ENCODE measurements at regions not wholly inside any gene's neighbourhood (a gene's known extent, or its start where the extent isn't known, plus 50 kb on each side); places are given as distances from the start of the nearest gene placed in this dataset.

GRCh38 chr5:1685066-1685465 is 114.6 kb downstream of the MRPL36 start:
- H3K27me3 ChIP-seq (ENCODE audit: control insufficient read depth, insufficient read depth, low read length): peaks cover 2% of the 10 kb centered on the region; the same call in 1 of the 2 replicates
- no peak overlapping the region for H3K9ac ChIP-seq (ENCODE audit: low read length)
- H3K9me3 ChIP-seq (ENCODE audit: control insufficient read depth, insufficient read depth, low read depth, low read length): peaks cover 5% of the 10 kb centered on the region; the same call in 1 of the 2 replicates
- no peak overlapping the region for H3K27ac ChIP-seq (ENCODE audit: low read depth, low read length)
- no peak overlapping the region for H3K4me3 ChIP-seq (ENCODE audit: low read depth, low read length)
- H3K4me1 ChIP-seq (ENCODE audit: control insufficient read depth, insufficient read depth, low read length): peaks cover 3% of the 10 kb centered on the region; the same call in 1 of the 2 replicates
- no peaks in the 10 kb centered on the region for H3K36me3 ChIP-seq (ENCODE audit: control insufficient read depth, insufficient read depth, low read length)

GRCh38 chr5:1681955-1682354 is 117.7 kb downstream of the MRPL36 start:
- Histone ChIP-seq H3K27me3 (ENCODE audit: control insufficient read depth, insufficient read depth, low read length) (peaks cover 2% of the 10 kb centered on the region; the same call in 1 of the 2 replicates), H3K4me1 (ENCODE audit: control insufficient read depth, insufficient read depth, low read length) (peaks cover 3% of the 10 kb centered on the region; the same call in 1 of the 2 replicates), H3K4me3 (ENCODE audit: low read depth, low read length) (no peak overlapping the region), H3K36me3 (ENCODE audit: control insufficient read depth, insufficient read depth, low read length) (no peaks in the 10 kb centered on the region), H3K9me3 (ENCODE audit: control insufficient read depth, insufficient read depth, low read depth, low read length) (no peaks in the 10 kb centered on the region; the same call in 1 of the 2 replicates), H3K9ac (ENCODE audit: low read length) (no peak overlapping the region), H3K27ac (ENCODE audit: low read depth, low read length) (no peak overlapping the region)

- Histone ChIP-seq H3K36me3 (ENCODE audit: control insufficient read depth, insufficient read depth, low read length) (no peaks in the 10 kb centered on the region), H3K9ac (ENCODE audit: low read length) (no peak overlapping the region), H3K27ac (ENCODE audit: low read depth, low read length) (no peak overlapping the region), H3K27me3 (ENCODE audit: control insufficient read depth, insufficient read depth, low read length) (peaks cover 24% of the 10 kb centered on the region), H3K4me3 (ENCODE audit: low read depth, low read length) (no peak overlapping the region), H3K9me3 (ENCODE audit: control insufficient read depth, insufficient read depth, low read depth, low read length) (no peaks in the 10 kb centered on the region), H3K4me1 (ENCODE audit: control insufficient read depth, insufficient read depth, low read length) (0 out of 2 replicates have a peak, but pooled peaks cover 6% of the 10 kb centered on the region)
Measured at GRCh38 chr5:1673042-1673677, 126.5 kb downstream of the MRPL36 start.

- no peaks in the 10 kb centered on the region for H3K36me3 ChIP-seq (ENCODE audit: control insufficient read depth, insufficient read depth, low read length)
- H3K4me3 ChIP-seq (ENCODE audit: low read depth, low read length): no peak overlapping the region
- H3K9ac ChIP-seq (ENCODE audit: low read length): no peak overlapping the region
- no peak overlapping the region for H3K27ac ChIP-seq (ENCODE audit: low read depth, low read length)
- H3K27me3 ChIP-seq (ENCODE audit: control insufficient read depth, insufficient read depth, low read length): peaks cover 31% of the 10 kb centered on the region
- H3K4me1 ChIP-seq (ENCODE audit: control insufficient read depth, insufficient read depth, low read length): 0 out of 2 replicates have a peak, but pooled peaks cover 12% of the 10 kb centered on the region
- no peaks in the 10 kb centered on the region for H3K9me3 ChIP-seq (ENCODE audit: control insufficient read depth, insufficient read depth, low read depth, low read length)
Measured at GRCh38 chr5:1672396-1672795, 127.2 kb downstream of the MRPL36 start.

GRCh38 chr5:1671351-1671750 is 128.3 kb downstream of the MRPL36 start:
- Histone ChIP-seq H3K9ac (ENCODE audit: low read length) (no peak overlapping the region), H3K4me1 (ENCODE audit: control insufficient read depth, insufficient read depth, low read length) (0 out of 2 replicates have a peak, but pooled peaks cover 12% of the 10 kb centered on the region), H3K27me3 (ENCODE audit: control insufficient read depth, insufficient read depth, low read length) (peaks cover 37% of the 10 kb centered on the region), H3K36me3 (ENCODE audit: control insufficient read depth, insufficient read depth, low read length) (no peaks in the 10 kb centered on the region), H3K27ac (ENCODE audit: low read depth, low read length) (no peak overlapping the region), H3K4me3 (ENCODE audit: low read depth, low read length) (no peak overlapping the region), H3K9me3 (ENCODE audit: control insufficient read depth, insufficient read depth, low read depth, low read length) (no peaks in the 10 kb centered on the region)

- Histone ChIP-seq H3K9me3 (ENCODE audit: control insufficient read depth, insufficient read depth, low read depth, low read length) (no peaks in the 10 kb centered on the region), H3K9ac (ENCODE audit: low read length) (no peak overlapping the region), H3K4me1 (ENCODE audit: control insufficient read depth, insufficient read depth, low read length) (0 out of 2 replicates have a peak, but pooled peaks cover 12% of the 10 kb centered on the region), H3K27ac (ENCODE audit: low read depth, low read length) (no peak overlapping the region), H3K27me3 (ENCODE audit: control insufficient read depth, insufficient read depth, low read length) (peaks cover 47% of the 10 kb centered on the region), H3K4me3 (ENCODE audit: low read depth, low read length) (no peak overlapping the region), H3K36me3 (ENCODE audit: control insufficient read depth, insufficient read depth, low read length) (no peaks in the 10 kb centered on the region)
Measured at GRCh38 chr5:1670351-1670750, 129.3 kb downstream of the MRPL36 start.

- Histone ChIP-seq H3K36me3 (ENCODE audit: control insufficient read depth, insufficient read depth, low read length) (no peaks in the 10 kb centered on the region), H3K4me3 (ENCODE audit: low read depth, low read length) (no peak overlapping the region), H3K27me3 (ENCODE audit: control insufficient read depth, insufficient read depth, low read length) (peaks cover 55% of the 10 kb centered on the region)
Measured at GRCh38 chr5:1669276-1670155, 130.1 kb downstream of the MRPL36 start.

GRCh38 chr5:1668141-1668721 is 131.4 kb downstream of the MRPL36 start:
- Histone ChIP-seq H3K27me3 (ENCODE audit: control insufficient read depth, insufficient read depth, low read length) (peaks cover 57% of the 10 kb centered on the region), H3K27ac (ENCODE audit: low read depth, low read length) (no peak overlapping the region), H3K4me3 (ENCODE audit: low read depth, low read length) (peak overlapping the region; percentile 71), H3K9me3 (ENCODE audit: control insufficient read depth, insufficient read depth, low read depth, low read length) (no peaks in the 10 kb centered on the region), H3K4me1 (ENCODE audit: control insufficient read depth, insufficient read depth, low read length) (0 out of 2 replicates have a peak, but pooled peaks cover 12% of the 10 kb centered on the region), H3K9ac (ENCODE audit: low read length) (no peak overlapping the region), H3K36me3 (ENCODE audit: control insufficient read depth, insufficient read depth, low read length) (no peaks in the 10 kb centered on the region)

More at GRCh38 chr5:1669276-1670155, 130.1 kb downstream of the MRPL36 start:
- Histone ChIP-seq H3K4me1 (ENCODE audit: control insufficient read depth, insufficient read depth, low read length) (0 out of 2 replicates have a peak, but pooled peaks cover 12% of the 10 kb centered on the region), H3K27ac (ENCODE audit: low read depth, low read length) (no peak overlapping the region), H3K9ac (ENCODE audit: low read length) (no peak overlapping the region), H3K9me3 (ENCODE audit: control insufficient read depth, insufficient read depth, low read depth, low read length) (no peaks in the 10 kb centered on the region)

GRCh38 chr5:1667648-1668140 is 131.9 kb downstream of the MRPL36 start:
- H3K4me3 ChIP-seq (ENCODE audit: low read depth, low read length): peak overlapping the region; percentile 71
- H3K9ac ChIP-seq (ENCODE audit: low read length): no peak overlapping the region

GRCh38 chr5:1666812-1667588 is 132.6 kb downstream of the MRPL36 start:
- H3K9ac ChIP-seq (ENCODE audit: low read length): no peak overlapping the region
- no peaks in the 10 kb centered on the region for H3K9me3 ChIP-seq (ENCODE audit: control insufficient read depth, insufficient read depth, low read depth, low read length)
- peaks cover 58% of the 10 kb centered on the region for H3K27me3 ChIP-seq (ENCODE audit: control insufficient read depth, insufficient read depth, low read length)
- H3K4me1 ChIP-seq (ENCODE audit: control insufficient read depth, insufficient read depth, low read length): 0 out of 2 replicates have a peak, but pooled peaks cover 12% of the 10 kb centered on the region
- no peaks in the 10 kb centered on the region for H3K36me3 ChIP-seq (ENCODE audit: control insufficient read depth, insufficient read depth, low read length)
- H3K4me3 ChIP-seq (ENCODE audit: low read depth, low read length): peak overlapping the region; percentile 71
- H3K27ac ChIP-seq (ENCODE audit: low read depth, low read length): no peak overlapping the region

More at GRCh38 chr5:1667648-1668140, 131.9 kb downstream of the MRPL36 start:
- no peaks in the 10 kb centered on the region for H3K9me3 ChIP-seq (ENCODE audit: control insufficient read depth, insufficient read depth, low read depth, low read length)
- no peaks in the 10 kb centered on the region for H3K36me3 ChIP-seq (ENCODE audit: control insufficient read depth, insufficient read depth, low read length)
- peaks cover 57% of the 10 kb centered on the region for H3K27me3 ChIP-seq (ENCODE audit: control insufficient read depth, insufficient read depth, low read length)
- H3K27ac ChIP-seq (ENCODE audit: low read depth, low read length): no peak overlapping the region
- 0 out of 2 replicates have a peak, but pooled peaks cover 12% of the 10 kb centered on the region for H3K4me1 ChIP-seq (ENCODE audit: control insufficient read depth, insufficient read depth, low read length)

Measured in HUES6 (cell line).